DND-41 (cell line): ENCODE measurements at regions not wholly inside any gene's neighbourhood (a gene's known extent, or its start where the extent isn't known, plus 50 kb on each side); places are given as distances from the start of the nearest gene placed in this dataset.

Experiments
- CTCF ChIP-seq: IDR thresholded peaks from 2 replicates; pipeline ENCODE4 v1.5.1; 2012; ENCODE audit warnings: borderline replicate concordance, low read length, moderate library complexity, mild to moderate bottlenecking; ENCODE audit not compliant: poor library complexity, severe bottlenecking; ENCODE audit errors: extremely low read depth
- EZH2 ChIP-seq: IDR thresholded peaks from 3 replicates; pipeline ENCODE4 v1.6.1; 2012; ENCODE audit warnings: borderline replicate concordance, low read depth, mild to moderate bottlenecking, moderate library complexity, low read length, inconsistent platforms; ENCODE audit not compliant: severe bottlenecking

GRCh38 chr5:60377826-60378225 is 322.1 kb downstream of the DEPDC1B start:
- TF ChIP-seq CTCF (no peak), EZH2 (no peak)
